Naive B cell (primary cell): ENCODE measurements at regions not wholly inside any gene's neighbourhood (a gene's known extent, or its start where the extent isn't known, plus 50 kb on each side); places are given as distances from the start of the nearest gene placed in this dataset.

Experiments
- ATAC-seq, 2 donors: fragments of 150-1000 bp; cut with Tn5 transposase; 2 replicates each; pipeline ENCODE4 v1.10.0; 2021; ENCODE audit warnings: low read depth in 2 of 2, mild to moderate bottlenecking in 2 of 2, moderate library complexity in 2 of 2
- DNase-seq: peaks from one replicate; pipeline ENCODE4 v3.0.0; 2022
- H3K27ac Mint-ChIP-seq, 6 donors: one replicate each; pipeline ENCODE4 v1.8.0; 2020 to 2022; ENCODE audit warnings: mild to moderate bottlenecking in 6 of 6, mixed read lengths in 6 of 6, moderate library complexity in 5 of 6, inconsistent platforms in 2 of 6
- H3K27me3 Mint-ChIP-seq, 3 donors: one replicate each; pipeline ENCODE4 v1.8.0; 2021 to 2022; ENCODE audit warnings: mixed read lengths in 3 of 3, mild to moderate bottlenecking in 1 of 3
- H3K36me3 Mint-ChIP-seq, 2 donors: one replicate each; pipeline ENCODE4 v1.8.0; 2020 to 2022; ENCODE audit warnings: mixed read lengths in 2 of 2, inconsistent platforms in 1 of 2, mild to moderate bottlenecking in 1 of 2
- H3K4me1 Mint-ChIP-seq, 3 donors: one replicate each; pipeline ENCODE4 v1.8.0; 2020 to 2022; ENCODE audit warnings: mixed read lengths in 3 of 3, inconsistent platforms in 1 of 3, mild to moderate bottlenecking in 1 of 3, moderate library complexity in 1 of 3
- H3K4me3 Mint-ChIP-seq, 8 donors: one replicate each; pipeline ENCODE4 v1.8.0; 2020 to 2022; ENCODE audit warnings: mild to moderate bottlenecking in 8 of 8, mixed read lengths in 8 of 8, moderate library complexity in 8 of 8, inconsistent platforms in 2 of 8
- H3K9me3 Mint-ChIP-seq, 7 donors: one replicate each; pipeline ENCODE4 v1.8.0; 2020 to 2022; ENCODE audit warnings: mixed read lengths in 7 of 7, mild to moderate bottlenecking in 5 of 7, inconsistent platforms in 2 of 7, moderate library complexity in 1 of 7

DNA sequence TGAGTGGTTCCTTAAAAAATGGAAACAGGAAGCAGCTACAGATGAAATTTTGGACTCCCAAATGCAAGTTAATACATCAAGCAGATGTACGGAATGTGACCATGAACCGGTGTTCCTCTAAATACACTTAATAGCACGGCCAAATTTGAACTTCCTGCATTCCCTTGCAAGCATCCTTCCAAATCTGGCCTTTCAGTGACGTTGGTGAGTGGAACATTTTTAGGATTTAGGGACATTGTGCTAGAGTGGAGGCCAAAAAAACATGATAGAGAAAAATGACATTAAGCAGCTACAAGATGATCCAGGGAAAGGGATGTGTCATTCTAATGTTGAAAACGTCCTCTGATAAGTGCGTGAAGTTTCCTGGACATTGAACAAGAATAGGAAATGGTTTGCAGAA lies 62.1 kb downstream of the CTAGE1 start:
- H3K27me3 Mint-ChIP-seq = peaks cover 11 to 26% (median 20%) of the 10 kb centered on the region in 3 donors
- no peak overlapping the region for H3K4me3 Mint-ChIP-seq
- H3K9me3 Mint-ChIP-seq = peaks cover 4 to 9% (median 6%) of the 10 kb centered on the region in 7 donors
- H3K4me1 Mint-ChIP-seq = no peaks in the 10 kb centered on the region
- H3K27ac Mint-ChIP-seq = no peak overlapping the region
- DNase-seq = no peak
- no peak for ATAC-seq
- H3K36me3 Mint-ChIP-seq = peaks cover 0 to 12% of the 10 kb centered on the region in 2 donors

DNA sequence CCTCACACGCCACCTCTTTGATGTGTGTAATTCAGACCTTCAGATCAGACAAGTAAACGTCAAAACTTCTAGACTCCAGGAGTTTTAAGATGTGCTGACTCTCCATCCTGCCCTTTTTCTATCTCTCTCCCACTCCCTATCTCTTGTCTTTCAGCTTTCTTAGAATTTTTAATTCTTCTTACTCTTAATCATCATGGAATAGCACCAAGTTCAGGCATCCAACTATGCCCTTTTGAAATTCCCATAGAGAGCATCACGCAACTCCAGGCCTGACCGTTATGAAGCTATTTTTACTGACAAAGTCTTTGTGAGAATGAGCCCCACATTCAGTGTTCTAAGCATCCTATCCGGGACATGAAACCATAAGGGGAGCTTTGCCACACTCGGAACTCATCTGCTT lies 62.6 kb downstream of the CTAGE1 start:
- H3K36me3 Mint-ChIP-seq = peaks cover 0 to 12% of the 10 kb centered on the region in 2 donors
- no peak for ATAC-seq

DNA sequence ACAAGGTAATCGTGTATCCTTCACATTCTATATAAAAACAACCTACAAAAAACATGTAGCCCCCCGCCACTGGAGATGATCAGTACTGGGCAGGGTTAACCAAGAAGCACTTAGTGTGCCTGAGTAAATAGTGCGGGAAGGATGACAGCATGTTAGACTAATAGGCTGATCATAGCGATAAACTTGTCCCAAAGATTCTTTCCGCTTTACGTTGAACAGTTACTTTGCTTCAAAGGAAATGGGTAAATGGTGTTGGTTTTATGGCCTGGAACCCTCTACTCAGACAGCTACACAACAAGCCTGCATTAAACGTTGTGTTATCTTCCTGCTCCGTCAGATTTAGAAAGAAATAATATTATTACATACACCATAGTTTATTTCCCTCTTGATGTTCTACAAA lies 67.7 kb downstream of the CTAGE1 start:
- DNase-seq = no peak
- no peaks in the 10 kb centered on the region for H3K4me1 Mint-ChIP-seq
- peaks cover 0 to 12% of the 10 kb centered on the region in 2 donors for H3K36me3 Mint-ChIP-seq
- H3K27ac Mint-ChIP-seq = no peak overlapping the region
- H3K27me3 Mint-ChIP-seq = peaks cover 49 to 69% (median 61%) of the 10 kb centered on the region in 3 donors
- ATAC-seq = no peak
- no peak overlapping the region for H3K4me3 Mint-ChIP-seq
- peaks cover 3 to 13% (median 7%) of the 10 kb centered on the region in 7 donors for H3K9me3 Mint-ChIP-seq

More for the DNA sequence above, 62.6 kb downstream of the CTAGE1 start:
- no peak overlapping the region for H3K4me3 Mint-ChIP-seq
- H3K4me1 Mint-ChIP-seq = no peaks in the 10 kb centered on the region
- H3K27ac Mint-ChIP-seq = no peak overlapping the region
- peaks cover 4 to 9% (median 6%) of the 10 kb centered on the region in 7 donors for H3K9me3 Mint-ChIP-seq
- no peak for DNase-seq
- H3K27me3 Mint-ChIP-seq = peaks cover 16 to 31% (median 26%) of the 10 kb centered on the region in 3 donors

DNA sequence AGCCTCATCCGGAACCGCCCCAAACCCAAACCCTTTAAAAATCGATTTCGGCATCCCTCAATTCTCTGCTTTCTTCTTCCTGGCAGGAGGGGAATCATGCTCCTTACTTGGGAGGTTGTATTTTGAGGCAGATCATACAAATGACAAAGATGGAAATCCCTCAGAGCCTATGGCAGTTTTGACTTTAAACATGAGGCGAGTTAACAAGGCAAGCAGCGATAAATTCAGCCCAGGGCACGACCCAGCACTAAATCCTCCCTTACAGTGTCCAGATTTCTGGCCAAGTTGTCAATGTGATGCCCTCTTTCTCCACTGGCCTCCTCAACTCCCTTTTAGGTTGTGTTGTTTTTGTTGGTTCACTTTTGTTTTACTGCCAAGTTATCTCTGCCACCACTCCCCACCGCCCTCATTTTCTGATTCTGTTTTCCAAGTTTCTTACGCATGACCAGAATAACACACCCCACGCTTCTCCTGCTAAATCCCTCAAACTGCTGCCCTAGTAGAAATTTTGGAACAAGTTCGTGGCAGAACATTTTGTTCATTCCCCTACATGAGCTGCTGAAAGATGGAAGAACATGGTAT lies 68.3 kb downstream of the CTAGE1 start:
- Mint-ChIP-seq H3K27me3 (peaks cover 53 to 66% (median 61%) of the 10 kb centered on the region in 3 donors), H3K4me3 (no peak overlapping the region)

DNA sequence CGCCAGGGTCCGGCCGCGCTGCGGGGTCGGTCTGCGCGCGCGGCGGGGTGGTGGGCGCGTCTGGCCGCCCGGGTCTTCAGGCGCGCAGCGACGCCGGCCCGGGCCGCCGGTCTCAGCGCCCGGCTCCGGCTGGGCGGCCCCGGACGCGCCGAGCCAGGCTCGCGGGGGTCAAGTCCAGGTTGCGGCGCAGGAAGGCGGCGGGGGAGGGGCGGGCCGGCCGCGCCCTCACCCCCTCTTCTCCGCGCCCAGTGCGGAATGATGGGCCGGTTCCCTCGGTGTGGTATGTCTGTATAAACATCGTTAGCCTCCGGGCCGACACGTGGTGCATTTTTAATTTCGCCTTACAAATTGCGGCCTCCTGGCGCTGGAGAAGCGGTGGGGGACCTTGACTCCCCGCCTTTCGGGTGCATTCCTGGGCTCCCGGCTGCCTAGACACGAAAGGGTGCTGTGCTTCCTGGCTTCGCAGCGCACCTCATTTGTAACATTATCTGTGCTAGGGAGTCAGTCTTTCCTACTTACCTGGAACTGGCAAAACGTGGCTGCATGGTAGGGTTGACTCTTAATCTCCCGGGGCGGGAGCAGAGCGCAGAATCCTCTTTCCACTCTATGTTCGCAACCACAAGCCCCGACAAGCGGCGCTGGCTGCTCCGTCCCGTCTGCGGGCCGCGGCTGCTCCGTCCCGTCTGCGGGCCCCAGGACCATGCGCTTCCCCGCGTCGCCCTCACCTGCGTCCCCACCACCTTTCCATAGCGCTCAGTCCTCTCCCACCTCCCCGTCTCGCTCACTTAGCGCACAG lies 69.0 kb downstream of the CTAGE1 start:
- peaks cover 57 to 67% (median 66%) of the 10 kb centered on the region in 3 donors for H3K27me3 Mint-ChIP-seq

More for the DNA sequence above, 68.3 kb downstream of the CTAGE1 start:
- no peak for ATAC-seq
- Mint-ChIP-seq H3K9me3 (peaks cover 3 to 13% (median 7%) of the 10 kb centered on the region in 7 donors), H3K36me3 (peaks cover 0 to 12% of the 10 kb centered on the region in 2 donors), H3K27ac (no peak overlapping the region), H3K4me1 (no peaks in the 10 kb centered on the region)
- DNase-seq = no peak

DNA sequence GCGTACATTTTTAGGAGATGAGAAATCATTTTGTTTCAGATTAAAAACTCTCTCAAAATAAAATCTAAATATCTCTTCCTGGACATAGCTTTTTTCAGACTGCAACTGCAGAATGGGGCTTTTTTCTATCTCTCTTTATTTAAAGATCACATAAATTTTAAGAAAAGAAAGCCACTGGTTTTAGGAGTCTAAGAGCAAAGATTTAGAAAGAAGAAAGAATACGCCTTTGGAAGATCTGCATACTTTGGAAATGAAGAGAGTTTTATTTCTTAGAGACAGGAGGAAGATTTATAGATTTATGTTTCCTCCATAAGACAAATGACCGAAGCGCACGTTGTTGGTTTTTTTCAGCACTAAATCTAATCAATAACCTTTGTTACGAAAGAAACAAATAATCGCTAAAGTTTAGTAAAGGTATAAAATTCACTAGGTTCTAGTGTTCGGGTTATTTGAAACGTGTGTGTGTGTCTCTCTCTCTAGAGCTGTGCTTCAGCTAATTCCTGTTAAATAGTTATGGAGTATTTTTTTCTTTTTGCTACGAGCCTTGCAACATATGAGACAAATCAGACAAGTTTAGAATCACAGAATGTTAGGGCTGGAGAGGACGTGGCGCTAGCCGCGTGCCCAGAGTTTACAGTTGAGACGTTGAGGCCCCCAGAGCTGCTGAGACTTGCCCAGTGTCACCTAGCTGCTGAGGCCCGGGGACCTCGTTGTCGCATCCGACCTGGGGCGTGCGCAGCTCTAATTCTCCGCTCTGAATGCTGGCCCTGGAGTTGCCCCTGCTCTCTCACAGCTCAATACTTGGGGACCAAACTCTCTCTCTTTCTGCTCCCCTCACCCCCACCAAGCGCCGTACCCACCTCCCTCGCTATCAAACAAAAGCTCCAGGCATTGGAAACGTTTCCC lies 69.9 kb downstream of the CTAGE1 start:
- peaks cover 2 to 8% (median 6%) of the 10 kb centered on the region in 7 donors for H3K9me3 Mint-ChIP-seq
- ATAC-seq = no peak
- no peaks in the 10 kb centered on the region for H3K4me1 Mint-ChIP-seq
- peaks cover 0 to 6% of the 10 kb centered on the region in 2 donors for H3K36me3 Mint-ChIP-seq
- no peak for DNase-seq
- H3K27ac Mint-ChIP-seq = peak overlapping the region in 1 of 6 donors; percentile 28
- H3K4me3 Mint-ChIP-seq = no peak overlapping the region
- H3K27me3 Mint-ChIP-seq = peaks cover 57 to 61% (median 58%) of the 10 kb centered on the region in 3 donors

More for the DNA sequence above, 69.0 kb downstream of the CTAGE1 start:
- Mint-ChIP-seq H3K9me3 (peaks cover 3 to 13% (median 7%) of the 10 kb centered on the region in 7 donors), H3K36me3 (peaks cover 0 to 12% of the 10 kb centered on the region in 2 donors), H3K4me3 (no peak overlapping the region), H3K4me1 (no peaks in the 10 kb centered on the region), H3K27ac (no peak overlapping the region)
- DNase-seq (no peak), ATAC-seq (no peak)

DNA sequence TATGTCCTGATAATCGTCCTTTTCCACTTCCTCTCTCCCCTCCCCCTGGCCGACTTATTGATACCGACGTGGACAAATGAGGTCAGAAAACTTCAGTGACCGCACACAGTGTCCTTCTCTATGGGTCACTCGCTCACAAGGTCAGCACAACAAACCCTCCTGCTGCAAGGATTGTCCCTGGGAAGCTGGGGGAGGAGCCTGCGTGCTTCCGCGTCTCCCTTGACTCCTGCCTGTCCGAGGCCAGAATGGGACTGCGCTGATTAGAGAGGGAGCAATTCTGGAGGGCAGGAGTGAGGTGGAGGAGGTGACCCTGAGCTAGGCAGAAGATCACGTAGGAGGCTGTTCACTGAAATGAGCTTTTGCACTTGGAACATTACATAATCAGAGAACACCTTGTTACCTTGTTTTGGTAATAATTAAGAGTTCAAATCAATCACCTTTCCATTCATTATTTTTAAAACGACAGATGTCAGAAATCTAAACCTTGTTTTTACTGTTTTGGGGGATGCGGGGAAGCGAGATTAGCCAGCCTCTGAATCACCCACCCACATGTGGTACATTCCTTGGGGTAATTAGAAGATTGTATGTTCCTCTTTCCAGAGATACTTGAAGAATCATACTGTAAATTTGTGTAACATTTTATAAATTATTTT lies 70.6 kb downstream of the CTAGE1 start:
- Mint-ChIP-seq H3K4me1 (no peaks in the 10 kb centered on the region), H3K4me3 (peak overlapping the region in 1 of 8 donors; percentile 29), H3K9me3 (peaks cover 0 to 8% (median 1%) of the 10 kb centered on the region in 7 donors), H3K27ac (no peak overlapping the region), H3K27me3 (peaks cover 51 to 61% (median 52%) of the 10 kb centered on the region in 3 donors), H3K36me3 (no peaks in the 10 kb centered on the region)
- no peak for DNase-seq
- no peak for ATAC-seq

DNA sequence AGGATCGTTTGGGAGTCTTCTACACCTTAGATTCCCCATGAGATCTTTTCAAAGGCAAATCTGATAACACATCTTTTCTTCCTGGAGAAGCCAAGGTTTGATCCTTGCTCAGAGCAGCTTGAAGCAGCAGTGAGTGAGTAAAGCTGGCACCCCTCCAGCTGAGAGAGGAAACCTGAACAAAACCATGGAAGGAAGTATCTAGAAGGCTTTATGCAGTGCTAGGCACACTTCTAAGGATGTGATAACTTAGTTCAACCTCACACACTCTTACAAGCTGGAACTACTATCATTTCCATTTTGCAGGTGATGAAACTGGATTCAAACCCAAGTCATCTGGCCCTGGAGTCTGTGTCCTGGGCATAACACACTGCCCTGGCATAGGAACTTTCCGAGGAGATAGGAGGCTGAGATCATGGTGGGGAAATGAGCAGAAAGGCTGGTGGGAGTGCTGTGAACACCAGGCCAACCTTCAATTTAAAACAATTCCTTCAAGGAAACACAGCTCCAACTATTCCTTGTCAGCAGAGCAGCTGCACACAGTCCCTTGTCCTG lies 71.2 kb downstream of the CTAGE1 start:
- Mint-ChIP-seq H3K27ac (no peak overlapping the region), H3K4me3 (no peak overlapping the region), H3K4me1 (no peaks in the 10 kb centered on the region), H3K9me3 (peaks cover 0 to 8% (median 1%) of the 10 kb centered on the region in 7 donors), H3K27me3 (peaks cover 51 to 62% (median 52%) of the 10 kb centered on the region in 3 donors), H3K36me3 (no peaks in the 10 kb centered on the region)
- no peak for ATAC-seq
- DNase-seq = no peak

DNA sequence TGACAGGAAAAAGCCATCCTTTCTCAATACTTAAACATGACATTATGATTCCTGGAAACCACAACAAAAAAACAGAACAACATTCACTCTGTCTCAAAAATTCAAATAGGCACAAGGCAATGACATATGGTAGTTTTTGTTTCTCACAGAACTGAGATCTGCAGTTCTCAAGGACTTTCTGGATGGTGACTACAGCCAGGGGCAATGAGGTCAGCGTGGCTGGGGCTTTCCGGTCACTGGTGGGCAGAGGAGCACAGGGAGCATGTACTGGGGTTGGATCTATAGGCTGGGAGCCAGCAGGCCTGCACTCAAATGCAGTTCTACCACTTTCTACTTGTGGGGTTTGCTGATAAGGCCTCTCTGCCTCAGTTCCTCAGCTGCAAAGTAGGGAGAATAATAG lies 72.0 kb downstream of the CTAGE1 start:
- Mint-ChIP-seq H3K27ac (no peak overlapping the region), H3K9me3 (peaks cover 0 to 8% (median 1%) of the 10 kb centered on the region in 7 donors), H3K36me3 (no peaks in the 10 kb centered on the region), H3K27me3 (peaks cover 49 to 60% (median 52%) of the 10 kb centered on the region in 3 donors), H3K4me1 (no peaks in the 10 kb centered on the region), H3K4me3 (no peak overlapping the region)
- DNase-seq = no peak
- ATAC-seq = no peak

DNA sequence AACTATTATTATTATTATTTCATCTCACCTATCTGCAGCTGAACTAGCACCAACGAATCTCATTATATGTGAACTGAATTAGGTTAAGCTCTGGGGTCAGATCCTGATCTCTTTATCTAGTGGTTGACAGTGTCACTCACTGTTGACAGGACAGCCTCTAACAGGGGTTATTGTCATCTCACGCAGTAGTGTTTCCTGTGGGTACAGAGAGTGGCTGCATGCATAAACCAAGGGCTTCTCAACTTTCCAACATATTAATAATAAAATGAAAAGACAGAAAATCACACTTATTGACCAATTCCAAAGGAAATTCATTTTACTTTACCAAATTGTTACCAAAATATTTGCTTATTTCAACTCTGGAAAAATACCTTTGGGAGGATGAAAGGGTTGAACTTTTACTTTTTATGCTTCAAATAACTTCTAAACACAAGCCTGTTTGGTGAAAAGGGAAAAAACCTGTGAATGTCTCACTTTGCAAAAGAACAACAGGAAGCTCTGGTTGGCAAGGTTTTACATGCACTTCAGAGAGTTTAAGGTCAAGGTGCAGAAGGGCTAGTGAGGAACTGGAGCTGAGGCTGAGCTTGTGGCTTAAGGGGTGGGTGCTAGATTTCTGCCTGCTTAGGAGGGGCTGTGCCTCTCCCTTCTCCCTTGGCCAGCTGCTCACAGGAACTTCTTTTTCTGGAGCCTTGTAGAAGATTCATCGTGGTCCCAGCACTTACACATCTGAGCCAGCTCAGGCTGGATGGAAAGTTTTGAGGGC lies 72.6 kb downstream of the CTAGE1 start:
- DNase-seq = no peak
- H3K27ac Mint-ChIP-seq = no peak overlapping the region
- H3K27me3 Mint-ChIP-seq = peaks cover 43 to 53% (median 46%) of the 10 kb centered on the region in 3 donors
- peaks cover 0 to 8% (median 1%) of the 10 kb centered on the region in 7 donors for H3K9me3 Mint-ChIP-seq
- H3K4me1 Mint-ChIP-seq = no peaks in the 10 kb centered on the region
- ATAC-seq = no peak
- no peak overlapping the region for H3K4me3 Mint-ChIP-seq
- no peaks in the 10 kb centered on the region for H3K36me3 Mint-ChIP-seq

DNA sequence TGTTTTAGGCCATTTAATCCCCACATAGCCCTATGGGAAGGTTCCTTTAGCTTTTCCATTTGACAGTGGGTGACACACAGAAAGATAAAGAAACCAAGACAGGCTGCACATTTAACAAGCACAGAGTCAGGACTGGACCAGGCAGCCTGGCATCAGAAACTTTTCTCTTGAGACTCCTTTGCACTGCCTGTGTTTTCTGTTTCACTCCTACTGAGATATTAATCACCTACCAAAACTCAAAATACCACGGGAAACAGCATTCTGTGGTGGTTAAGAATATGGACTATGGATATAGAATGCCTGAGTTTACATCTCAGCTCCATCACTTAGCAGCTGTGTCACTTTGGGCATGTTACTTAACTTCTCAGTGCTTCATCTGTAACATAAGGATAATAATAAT lies 73.3 kb downstream of the CTAGE1 start:
- Mint-ChIP-seq H3K36me3 (no peaks in the 10 kb centered on the region), H3K27ac (no peak overlapping the region), H3K9me3 (peaks cover 0 to 4% (median 1%) of the 10 kb centered on the region in 7 donors), H3K4me3 (no peak overlapping the region), H3K4me1 (no peaks in the 10 kb centered on the region), H3K27me3 (peaks cover 36 to 47% (median 39%) of the 10 kb centered on the region in 3 donors)
- ATAC-seq (no peak), DNase-seq (no peak)

DNA sequence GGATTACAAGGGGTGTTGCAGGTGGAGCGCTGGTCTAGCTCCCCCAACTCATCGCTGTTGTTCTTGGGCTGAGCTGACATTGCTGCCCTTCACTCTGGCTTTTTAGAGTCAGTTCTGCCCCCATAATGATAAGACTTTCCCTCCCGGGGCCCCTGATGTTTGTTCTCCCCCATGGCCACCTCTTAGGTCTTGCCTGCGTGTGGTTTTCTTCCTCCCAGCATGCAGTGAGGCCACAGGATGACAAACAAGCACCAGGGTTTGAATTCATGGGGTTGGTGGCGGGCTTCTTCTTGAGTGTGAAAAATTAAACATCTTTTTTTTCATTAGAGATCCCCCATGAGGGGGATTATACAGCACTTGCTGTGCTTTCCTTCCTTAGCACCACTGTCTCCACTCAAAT lies 74.1 kb downstream of the CTAGE1 start:
- no peak overlapping the region for H3K4me3 Mint-ChIP-seq
- peaks cover 0 to 4% (median 0%) of the 10 kb centered on the region in 7 donors for H3K9me3 Mint-ChIP-seq
- H3K4me1 Mint-ChIP-seq = no peaks in the 10 kb centered on the region

More for the DNA sequence above, 74.1 kb downstream of the CTAGE1 start:
- ATAC-seq (no peak), DNase-seq (no peak)
- Mint-ChIP-seq H3K36me3 (no peaks in the 10 kb centered on the region), H3K27ac (no peak overlapping the region), H3K27me3 (peaks cover 29 to 39% (median 37%) of the 10 kb centered on the region in 3 donors)
